ENCODE measurements at regions not wholly inside any gene's neighbourhood (a gene's known extent, or its start where the extent isn't known, plus 50 kb on each side); places are given as distances from the start of the nearest gene placed in this dataset.

GRCh38 chr2:12059616-12060441 is 313.4 kb downstream of the LPIN1 start:
- H3K27ac ChIP-seq, result no peak overlapping the region
- peaks cover 0 to 18% (median 0%) of the 10 kb centered on the region in 12 donors for H3K4me1 ChIP-seq
- no peak for TF ChIP-seq POLR2A (IDR thresholded peaks at IDR 0.05)
- no peak for TF ChIP-seq CTCF (IDR thresholded peaks at IDR 0.05)
- no peaks in the 10 kb centered on the region for H3K36me3 ChIP-seq
- H3K27me3 ChIP-seq, result no peaks in the 10 kb centered on the region
- H3K9me3 ChIP-seq, result no peaks in the 10 kb centered on the region
- no peak overlapping the region for H3K4me3 ChIP-seq
- DNase-seq (no peak), ATAC-seq (no peak)
- 68 to 78% (median 76%) methylated on average over 2 of the region's 2 CpGs for whole genome bisulfite sequencing, 4 donors
- intact Hi-C loops (cut with DNase I), result no loop called here

- TF ChIP-seq POLR2A (IDR thresholded peaks at IDR 0.05), result no peak
- no peak for TF ChIP-seq CTCF (IDR thresholded peaks at IDR 0.05)
- ATAC-seq (no peak), DNase-seq (no peak)
- H3K27ac ChIP-seq, result no peak overlapping the region
- H3K36me3 ChIP-seq, result no peaks in the 10 kb centered on the region
- no peaks in the 10 kb centered on the region for H3K27me3 ChIP-seq
- no peak overlapping the region for H3K4me3 ChIP-seq
- no peaks in the 10 kb centered on the region for H3K9me3 ChIP-seq
- intact Hi-C loops (cut with DNase I), result no loop called here
- peaks cover 0 to 18% (median 0%) of the 10 kb centered on the region in 12 donors for H3K4me1 ChIP-seq
- 68 to 79% (median 76%) methylated on average over 5 of the region's 5 CpGs for WGBS, 4 donors
Measured at GRCh38 chr2:12060886-12061285, 314.5 kb downstream of the LPIN1 start.

DNA sequence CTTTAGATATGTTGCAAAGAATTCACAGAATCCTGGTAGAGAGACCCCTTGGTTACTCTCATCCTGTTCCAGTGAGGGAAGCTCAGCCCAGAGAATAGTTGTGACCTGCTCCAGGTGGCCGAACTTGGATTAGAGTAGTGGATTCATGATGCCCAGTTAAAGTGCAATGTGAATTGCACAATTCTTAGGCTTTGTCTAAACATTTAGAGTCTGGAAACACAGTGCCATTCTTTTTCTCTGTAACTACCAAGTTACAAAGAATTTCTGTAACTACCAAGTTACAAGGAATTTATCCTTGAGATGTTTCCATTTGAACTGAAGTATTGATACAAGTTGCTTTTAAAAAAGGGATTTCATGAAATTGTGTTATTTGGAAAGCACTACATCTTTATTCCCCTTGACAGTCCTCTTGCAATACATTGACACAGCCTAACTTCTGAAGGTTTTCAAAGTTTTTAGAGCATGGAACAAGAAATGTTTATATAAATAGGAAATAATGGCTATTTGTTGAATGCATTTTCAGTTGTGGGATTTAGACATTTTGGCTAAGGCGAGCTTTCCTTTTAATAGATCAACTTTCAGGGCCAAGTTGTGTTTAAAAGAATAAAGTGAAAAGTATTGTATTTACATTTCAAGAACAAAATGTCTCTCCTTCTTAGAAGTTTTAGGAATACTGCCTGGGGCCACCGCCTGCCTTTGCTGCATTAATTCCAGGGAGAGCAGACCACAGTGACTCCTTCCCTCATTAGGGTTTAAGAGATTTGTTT is 315.0 kb downstream of the LPIN1 start:
- no peak for ATAC-seq
- H3K4me1 ChIP-seq, result peaks cover 0 to 15% (median 0%) of the 10 kb centered on the region in 12 donors
- no peak for DNase-seq
- no peak overlapping the region for H3K4me3 ChIP-seq
- H3K9me3 ChIP-seq, result no peaks in the 10 kb centered on the region
- H3K27me3 ChIP-seq, result no peaks in the 10 kb centered on the region
- no peaks in the 10 kb centered on the region for H3K36me3 ChIP-seq
- H3K27ac ChIP-seq, result no peak overlapping the region
- WGBS, 4 donors, result 87 to 95% (median 91%) methylated on average over 3 of the region's 3 CpGs
- TF ChIP-seq CTCF (IDR thresholded peaks at IDR 0.05) (no peak), POLR2A (IDR thresholded peaks at IDR 0.05) (no peak)
- intact Hi-C loops (cut with DNase I), result no loop called here

DNA sequence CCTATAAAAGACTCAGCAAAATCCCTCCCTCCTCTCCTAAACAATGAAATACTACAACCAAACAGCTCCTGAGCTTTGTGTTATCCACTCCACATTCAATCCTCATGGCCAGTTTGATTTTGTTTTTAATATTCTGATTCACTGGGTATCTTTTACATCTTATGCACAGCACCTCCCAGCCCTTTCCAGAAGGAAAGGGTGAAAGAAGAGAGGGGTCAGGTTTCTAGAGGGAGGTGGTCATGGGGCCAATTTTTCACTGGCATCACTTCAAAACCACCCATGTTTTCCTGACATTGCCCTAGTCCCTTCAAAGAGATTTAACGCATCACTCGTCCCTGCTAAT is 315.6 kb downstream of the LPIN1 start:
- DNase-seq, result no peak
- 93 to 100% (median 96%) methylated on average over 2 of the region's 2 CpGs for WGBS, 4 donors
- no peaks in the 10 kb centered on the region for H3K36me3 ChIP-seq
- peaks cover 0 to 9% (median 0%) of the 10 kb centered on the region in 12 donors for H3K4me1 ChIP-seq
- H3K27ac ChIP-seq, result no peak overlapping the region
- H3K27me3 ChIP-seq, result no peaks in the 10 kb centered on the region
- H3K9me3 ChIP-seq, result no peaks in the 10 kb centered on the region
- intact Hi-C loops (cut with DNase I), result no loop called here
- TF ChIP-seq CTCF (IDR thresholded peaks at IDR 0.05), result no peak
- no peak for TF ChIP-seq POLR2A (IDR thresholded peaks at IDR 0.05)
- ATAC-seq, result no peak
- H3K4me3 ChIP-seq, result no peak overlapping the region
